Mononuclear cell (primary cell): ENCODE measurements at regions not wholly inside any gene's neighbourhood (a gene's known extent, or its start where the extent isn't known, plus 50 kb on each side); places are given as distances from the start of the nearest gene placed in this dataset.
"Not testable (repeated sequence)": the region's sequence is repeated elsewhere in the genome, so short reads cannot be mapped to it uniquely, and the experiment has no call there.

Experiments used
- H3K27me3 ChIP-seq: 2 replicates; pipeline ENCODE4 v1.6.0; 2011; ENCODE audit warnings: low read length, control low read depth; ENCODE audit not compliant: insufficient read depth
- H3K4me1 ChIP-seq: 2 replicates; pipeline ENCODE4 v1.5.1; 2011; ENCODE audit warnings: mild to moderate bottlenecking, low read length, control low read depth; ENCODE audit not compliant: insufficient read depth
- H3K4me3 ChIP-seq: 2 replicates; pipeline ENCODE4 v1.5.1; 2011; ENCODE audit warnings: mild to moderate bottlenecking, low read length, moderate library complexity
- H3K9me3 ChIP-seq: 2 replicates; pipeline ENCODE4 v1.5.1; 2011; ENCODE audit warnings: low read depth, mild to moderate bottlenecking, control low read depth, low read length

DNA sequence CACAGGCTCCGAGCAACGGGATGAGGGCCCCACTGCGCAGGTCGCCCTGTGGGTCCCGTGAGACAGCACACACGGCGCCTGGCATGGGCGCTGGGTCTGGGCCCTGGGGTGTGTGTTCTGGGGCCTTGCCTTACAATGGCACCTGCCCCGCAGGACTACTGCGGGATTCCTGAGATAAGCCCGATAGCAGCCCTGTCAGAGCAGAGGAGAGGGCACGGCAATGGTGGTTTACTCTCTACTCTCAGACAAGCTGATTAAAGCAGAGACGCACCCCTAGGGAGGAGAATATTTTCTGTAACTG lies 151.1 kb downstream of the NPIPB11 start:
- not testable (repeated sequence) for H3K4me3 ChIP-seq, H3K27me3 ChIP-seq, H3K4me1 ChIP-seq

DNA sequence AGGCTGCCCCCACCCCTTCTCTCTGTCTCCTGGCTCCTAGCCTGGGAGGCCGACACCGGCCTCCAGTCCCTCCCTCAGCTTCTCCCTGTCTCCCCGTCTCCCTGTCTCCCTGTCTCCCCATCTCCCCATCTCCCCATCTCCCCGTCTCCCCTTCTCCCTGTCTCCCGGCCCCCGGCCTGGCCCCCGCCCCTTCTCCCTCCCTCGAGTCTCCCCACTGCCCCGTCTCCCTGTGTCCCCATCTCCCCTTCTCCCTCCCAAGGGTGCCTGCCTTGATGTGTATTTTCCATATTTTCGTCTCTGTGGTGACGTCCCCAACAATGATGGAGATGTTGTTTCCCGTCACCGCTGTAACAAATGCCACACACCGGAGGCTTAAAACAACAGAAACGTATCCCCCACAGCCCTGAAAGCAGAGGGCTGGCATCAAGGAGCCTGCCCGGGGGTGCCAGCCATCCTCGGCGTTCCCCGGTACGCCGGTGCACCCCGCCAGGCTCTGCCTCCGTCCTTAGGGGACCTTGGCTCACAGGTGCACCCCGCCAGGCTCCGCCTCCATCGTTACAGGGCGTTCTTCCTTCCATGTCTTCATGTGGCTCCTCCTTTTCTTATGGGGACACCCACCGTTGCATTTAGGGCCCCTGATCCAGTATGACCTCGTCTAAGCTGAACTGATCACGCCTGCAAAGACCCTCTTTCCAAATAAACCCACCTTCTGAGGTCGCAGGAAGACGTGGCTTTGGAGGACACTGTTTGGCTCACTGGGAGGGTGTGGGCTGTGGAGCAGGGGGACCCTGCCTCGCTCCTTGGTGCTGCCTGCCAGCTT lies 151.6 kb downstream of the NPIPB11 start:
- Histone ChIP-seq H3K9me3 (no peaks in the 10 kb centered on the region), H3K4me1 (no peaks in the 10 kb centered on the region), H3K27me3 (no peaks in the 10 kb centered on the region), H3K4me3 (no peak overlapping the region)

More for the DNA sequence above, 151.1 kb downstream of the NPIPB11 start:
- H3K9me3 ChIP-seq = not testable (repeated sequence)

DNA sequence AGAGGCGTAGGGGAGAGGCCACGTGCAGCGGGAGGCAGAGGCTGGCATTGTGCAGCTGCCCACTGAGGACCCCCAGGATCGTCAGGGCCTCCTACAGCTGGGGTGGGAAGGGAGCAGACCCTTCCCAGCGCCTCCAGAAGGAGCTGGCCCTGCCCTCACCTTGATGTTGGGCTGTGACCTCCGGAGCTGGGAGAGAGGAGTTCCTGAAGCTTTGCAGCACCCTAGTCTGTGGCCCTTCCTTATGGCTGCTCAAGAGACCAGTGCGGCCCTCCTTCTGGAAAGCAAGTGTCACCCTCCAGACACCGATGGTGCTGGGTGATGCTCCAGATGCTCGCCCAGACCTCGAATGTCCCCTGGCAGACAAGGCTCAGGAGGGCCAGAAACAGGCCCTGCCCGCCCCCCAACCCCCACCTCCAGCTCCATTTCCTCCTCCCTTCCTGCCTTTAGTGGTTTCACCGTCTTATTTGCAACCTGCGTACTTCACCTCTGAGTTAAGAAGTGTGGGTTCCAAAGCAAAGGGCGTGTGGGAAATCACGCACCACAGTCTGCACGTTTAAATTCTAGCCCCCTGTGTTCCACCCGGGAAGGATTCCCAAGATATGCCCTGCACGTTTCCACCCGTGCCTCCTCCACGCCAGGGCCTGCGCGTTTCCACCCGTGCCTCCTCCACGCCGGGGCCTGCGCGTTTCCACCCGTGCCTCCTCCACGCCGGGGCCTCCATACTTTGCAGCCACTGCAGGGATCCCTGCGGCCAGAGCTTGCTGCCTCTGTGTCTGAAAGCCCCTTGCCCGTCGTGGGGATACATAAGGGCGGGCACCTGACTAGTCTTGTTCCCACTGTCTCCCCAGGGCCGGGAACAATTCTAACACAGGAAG lies 152.6 kb downstream of the NPIPB11 start:
- H3K4me1 ChIP-seq, H3K4me3 ChIP-seq, H3K27me3 ChIP-seq, H3K9me3 ChIP-seq: not testable (repeated sequence)

DNA sequence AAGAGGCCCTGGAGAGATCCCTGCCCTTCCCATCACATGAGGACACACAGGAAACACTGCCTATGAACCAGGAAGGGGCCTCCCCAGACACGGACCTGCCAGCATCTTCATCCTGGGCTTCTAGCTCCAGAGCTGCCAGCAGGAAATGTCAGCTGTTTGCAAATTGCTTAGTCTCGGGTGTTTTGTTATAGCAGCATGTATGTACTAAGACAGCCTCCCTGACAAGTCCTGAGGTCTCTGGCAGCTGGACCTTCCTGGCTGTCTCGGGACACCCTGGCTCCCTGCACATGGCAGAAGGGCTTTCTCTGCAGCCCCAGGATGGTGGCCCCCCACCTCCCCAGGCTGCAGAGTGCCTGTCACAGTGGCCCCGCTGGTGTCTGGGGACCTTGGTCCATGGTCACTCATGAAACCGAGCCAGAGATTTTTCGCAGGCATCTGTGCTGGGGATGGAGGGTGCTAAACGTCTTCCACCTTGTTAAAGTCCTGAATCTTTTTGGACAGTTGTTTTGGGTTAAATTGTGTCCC lies 153.4 kb downstream of the NPIPB11 start:
- not testable (repeated sequence) for H3K9me3 ChIP-seq, H3K4me3 ChIP-seq, H3K27me3 ChIP-seq, H3K4me1 ChIP-seq

DNA sequence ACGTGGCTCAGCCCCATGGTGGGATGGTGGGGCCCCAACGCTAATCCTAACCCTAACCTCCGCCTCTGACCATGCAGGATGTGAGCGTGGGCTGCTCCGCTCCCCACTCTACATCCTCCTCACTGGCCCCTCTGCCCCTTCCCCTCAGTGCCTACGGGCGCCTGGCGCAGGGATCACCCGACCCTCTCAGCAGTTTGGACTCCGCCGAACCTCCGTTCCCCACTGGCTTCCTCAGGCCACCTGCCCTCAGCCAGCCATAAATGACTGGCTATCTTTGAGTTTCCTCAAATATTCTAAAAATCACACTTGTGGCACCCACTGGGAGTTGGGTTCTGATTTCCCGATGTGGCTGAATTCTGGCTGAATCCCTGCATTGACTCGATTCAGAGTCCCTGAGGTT lies 154.2 kb downstream of the NPIPB11 start:
- H3K27me3 ChIP-seq, H3K9me3 ChIP-seq, H3K4me3 ChIP-seq: not testable (repeated sequence)
- H3K4me1 ChIP-seq = peaks cover 10% of the 10 kb centered on the region

DNA sequence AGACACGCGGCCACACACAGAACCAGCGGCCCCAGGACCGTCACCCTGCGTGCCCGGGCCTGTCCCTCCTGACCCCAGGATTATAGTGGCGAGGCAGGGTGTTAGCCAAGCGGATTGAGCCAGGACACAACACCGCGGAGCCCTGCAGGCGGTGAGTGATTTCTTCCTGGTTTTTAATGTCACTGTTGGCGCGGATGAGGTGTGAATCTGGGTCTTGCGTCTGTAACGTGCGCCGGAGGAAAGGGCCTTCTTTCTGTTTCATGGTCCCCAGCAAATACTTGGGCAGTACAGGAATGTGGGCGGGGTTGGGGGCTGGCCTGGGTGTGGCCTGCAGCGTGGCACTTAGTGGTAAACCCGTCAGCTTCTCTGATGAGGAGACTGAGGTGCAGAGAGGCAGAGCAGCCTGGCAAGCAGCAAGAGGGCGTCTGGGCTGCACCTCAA lies 154.9 kb downstream of the NPIPB11 start:
- H3K4me1 ChIP-seq = peaks cover 10% of the 10 kb centered on the region
- not testable (repeated sequence) for H3K27me3 ChIP-seq, H3K9me3 ChIP-seq, H3K4me3 ChIP-seq

DNA sequence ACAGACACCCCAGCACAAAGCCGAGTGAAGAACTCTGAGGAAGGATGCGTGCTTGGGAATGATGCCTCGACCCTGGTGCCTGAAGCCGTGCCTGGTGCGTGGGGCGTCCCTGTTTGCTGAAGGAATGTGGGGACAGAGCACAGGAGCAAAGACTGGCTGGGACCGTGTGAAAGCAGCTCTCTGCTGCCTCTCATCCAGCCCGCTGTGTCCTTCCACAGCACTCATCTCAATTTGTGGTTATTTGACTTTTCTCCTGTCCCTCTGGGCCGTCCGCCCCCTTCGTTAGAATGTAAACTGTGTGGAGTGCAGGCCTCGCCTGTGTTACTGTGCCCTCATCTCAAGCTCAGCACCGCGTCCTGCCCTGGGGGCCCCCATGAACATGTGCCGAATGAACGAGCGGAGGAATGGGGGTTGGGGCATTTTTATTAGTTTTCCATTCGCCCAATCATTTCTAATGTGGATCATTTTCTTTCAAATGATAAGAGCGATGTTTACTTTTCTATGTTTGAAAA lies 155.5 kb downstream of the NPIPB11 start:
- H3K9me3 ChIP-seq, H3K27me3 ChIP-seq, H3K4me3 ChIP-seq: not testable (repeated sequence)
- peaks cover 10% of the 10 kb centered on the region for H3K4me1 ChIP-seq

DNA sequence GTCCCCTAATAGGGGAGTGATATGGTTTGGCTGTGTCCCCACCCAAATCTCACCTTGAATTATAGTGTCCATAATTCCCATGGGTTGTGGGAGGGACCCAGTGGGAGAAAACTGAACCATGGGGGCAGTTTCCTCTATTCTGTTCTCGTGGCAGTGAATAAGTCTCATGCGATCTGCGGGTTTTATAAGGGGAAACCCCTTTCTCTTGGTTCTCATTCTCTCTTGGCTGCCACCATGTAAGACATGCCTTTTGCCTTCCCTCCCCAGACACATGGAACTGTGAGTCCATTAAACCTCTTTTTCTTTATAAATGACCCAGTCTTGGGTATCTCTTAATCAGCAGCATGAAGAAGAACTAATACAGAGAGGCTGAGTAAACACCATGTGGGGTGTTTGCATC lies 156.0 kb downstream of the NPIPB11 start:
- H3K9me3 ChIP-seq, H3K27me3 ChIP-seq, H3K4me3 ChIP-seq: not testable (repeated sequence)
- peaks cover 10% of the 10 kb centered on the region for H3K4me1 ChIP-seq

DNA sequence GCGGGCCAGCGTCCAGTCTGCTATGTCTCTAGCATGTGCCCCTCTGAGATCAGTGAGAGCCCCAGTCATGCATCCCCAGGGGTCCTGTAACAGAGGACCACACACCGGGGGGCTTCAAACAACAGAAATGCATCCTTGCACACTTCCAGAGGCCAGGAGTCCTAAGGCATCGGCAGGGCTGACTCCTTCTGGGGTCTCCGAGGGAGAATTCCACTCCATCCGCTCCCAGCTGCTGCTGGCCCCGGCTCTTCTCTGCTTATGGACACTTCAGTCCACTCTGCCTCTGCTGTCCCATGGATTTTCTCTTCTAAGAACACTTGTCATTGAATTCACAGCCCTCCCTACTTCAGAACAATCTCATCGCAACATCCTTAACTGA lies 157.6 kb downstream of the NPIPB11 start:
- not testable (repeated sequence) for H3K9me3 ChIP-seq, H3K4me3 ChIP-seq, H3K27me3 ChIP-seq
- peaks cover 10% of the 10 kb centered on the region for H3K4me1 ChIP-seq

DNA sequence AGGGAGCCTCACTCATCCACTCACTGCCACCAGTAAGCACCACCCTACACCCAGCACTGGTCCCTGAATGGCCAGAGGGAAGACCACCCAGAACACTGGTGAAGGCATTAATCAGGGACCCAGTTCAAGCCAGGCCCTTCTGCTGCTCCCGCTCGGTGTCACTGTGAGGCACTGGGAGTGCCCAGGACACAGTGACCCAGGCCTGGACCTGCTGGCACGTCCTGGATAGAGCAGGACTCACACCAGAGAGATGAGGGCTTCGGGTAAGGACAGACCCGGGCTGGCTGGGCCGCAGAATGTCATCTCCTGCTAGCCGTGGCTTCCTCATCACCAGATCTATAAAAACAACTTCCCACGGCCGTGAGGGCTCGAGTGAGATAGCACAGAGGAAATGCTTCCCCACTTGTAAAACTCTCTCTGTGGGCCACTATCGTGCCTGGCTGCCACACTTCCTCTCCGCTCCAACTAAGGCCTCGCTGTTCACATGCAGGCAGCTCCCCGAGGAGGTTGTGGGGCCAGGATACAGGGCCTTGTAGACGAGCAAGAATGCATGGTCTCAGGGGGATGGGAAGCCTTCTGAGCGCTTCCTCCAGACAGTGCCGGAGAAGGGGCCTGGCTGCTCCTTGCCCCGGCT lies 158.1 kb downstream of the NPIPB11 start:
- not testable (repeated sequence) for H3K9me3 ChIP-seq, H3K4me3 ChIP-seq, H3K27me3 ChIP-seq
- peaks cover 10% of the 10 kb centered on the region for H3K4me1 ChIP-seq

DNA sequence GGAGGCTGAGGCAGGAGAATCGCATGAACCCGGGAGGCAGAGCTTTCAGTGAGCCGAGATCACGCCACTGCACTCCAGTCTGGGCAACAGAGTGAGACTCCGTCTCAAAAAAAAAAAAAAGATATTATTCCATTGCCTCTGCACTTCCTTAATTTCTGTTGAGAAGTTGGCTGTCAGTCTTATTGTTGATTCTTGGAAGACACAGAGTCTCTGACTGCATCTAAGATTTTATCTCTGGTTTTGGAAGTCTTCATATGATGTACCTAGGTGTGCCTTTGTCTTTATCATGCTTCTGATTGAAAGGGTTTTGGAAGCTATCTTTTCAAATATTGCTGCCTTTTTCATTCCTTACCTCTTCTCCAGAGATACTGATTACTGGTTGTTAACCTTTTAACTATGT lies 160.4 kb downstream of the NPIPB11 start:
- not testable (repeated sequence) for H3K27me3 ChIP-seq, H3K4me3 ChIP-seq, H3K9me3 ChIP-seq
- H3K4me1 ChIP-seq = peaks cover 10% of the 10 kb centered on the region

DNA sequence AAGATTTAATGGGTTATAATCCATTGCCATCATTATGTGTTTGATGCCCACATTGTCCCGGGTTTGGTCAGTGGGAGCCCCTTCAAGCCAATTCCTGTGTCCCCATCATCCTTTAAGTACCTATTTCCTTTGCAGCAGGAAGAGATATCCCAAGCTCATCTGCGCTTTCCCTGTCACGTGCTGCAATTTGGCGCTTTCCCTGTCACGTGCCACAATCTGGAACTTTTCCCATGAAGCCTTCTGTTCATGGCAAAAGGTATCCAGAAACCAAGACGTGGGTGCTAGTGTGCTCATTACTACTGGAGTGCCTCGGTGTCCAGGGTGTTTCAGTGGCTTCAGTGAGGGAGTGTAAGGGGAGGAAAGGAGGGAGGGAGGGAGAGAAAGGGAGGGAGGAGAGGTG lies 168.5 kb downstream of the NPIPB11 start:
- H3K4me3 ChIP-seq = no peak overlapping the region
- H3K4me1 ChIP-seq = no peaks in the 10 kb centered on the region
- H3K27me3 ChIP-seq = no peaks in the 10 kb centered on the region
- H3K9me3 ChIP-seq = no peaks in the 10 kb centered on the region

DNA sequence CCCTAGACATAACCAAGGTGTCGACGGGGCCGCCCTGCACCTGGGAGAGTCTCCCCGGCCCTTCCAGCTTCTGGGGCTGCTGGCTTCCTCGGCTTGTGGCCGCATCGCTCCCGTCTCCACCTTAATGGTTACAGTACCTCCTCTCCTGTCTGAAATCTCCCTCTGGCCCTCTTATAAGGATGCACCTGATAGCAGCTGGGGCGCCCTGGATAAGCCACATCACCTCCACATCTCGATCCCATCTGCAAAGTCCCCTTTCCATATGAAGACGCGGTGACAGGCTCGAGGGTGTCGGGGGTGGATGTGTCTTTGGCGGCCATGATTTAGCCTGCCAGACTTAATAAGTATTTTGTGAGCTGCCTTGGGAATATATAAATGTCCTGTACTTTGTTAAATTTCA lies 169.0 kb downstream of the NPIPB11 start:
- not testable (repeated sequence) for H3K4me1 ChIP-seq, H3K4me3 ChIP-seq, H3K9me3 ChIP-seq, H3K27me3 ChIP-seq

DNA sequence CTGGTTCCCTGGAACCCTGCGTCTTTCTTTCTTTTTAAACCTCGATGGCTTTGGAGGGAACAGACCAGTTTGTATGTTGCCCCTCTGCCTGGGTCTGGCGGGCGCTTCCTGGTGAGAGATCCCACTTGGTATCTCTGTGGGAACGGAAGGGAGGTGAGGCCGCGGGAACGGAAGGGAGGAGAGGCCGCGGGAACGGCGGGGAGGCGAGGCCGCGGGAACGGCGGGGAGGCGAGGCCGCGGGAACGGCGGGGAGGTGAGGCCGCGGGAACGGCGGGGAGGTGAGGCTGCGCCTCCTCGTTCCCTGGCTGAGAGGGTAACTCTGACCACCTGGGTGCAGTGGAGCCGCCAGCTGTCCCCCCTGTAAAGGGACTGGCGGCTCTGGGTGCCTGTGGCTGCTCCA lies 169.5 kb downstream of the NPIPB11 start:
- not testable (repeated sequence) for H3K4me1 ChIP-seq, H3K9me3 ChIP-seq, H3K27me3 ChIP-seq, H3K4me3 ChIP-seq

DNA sequence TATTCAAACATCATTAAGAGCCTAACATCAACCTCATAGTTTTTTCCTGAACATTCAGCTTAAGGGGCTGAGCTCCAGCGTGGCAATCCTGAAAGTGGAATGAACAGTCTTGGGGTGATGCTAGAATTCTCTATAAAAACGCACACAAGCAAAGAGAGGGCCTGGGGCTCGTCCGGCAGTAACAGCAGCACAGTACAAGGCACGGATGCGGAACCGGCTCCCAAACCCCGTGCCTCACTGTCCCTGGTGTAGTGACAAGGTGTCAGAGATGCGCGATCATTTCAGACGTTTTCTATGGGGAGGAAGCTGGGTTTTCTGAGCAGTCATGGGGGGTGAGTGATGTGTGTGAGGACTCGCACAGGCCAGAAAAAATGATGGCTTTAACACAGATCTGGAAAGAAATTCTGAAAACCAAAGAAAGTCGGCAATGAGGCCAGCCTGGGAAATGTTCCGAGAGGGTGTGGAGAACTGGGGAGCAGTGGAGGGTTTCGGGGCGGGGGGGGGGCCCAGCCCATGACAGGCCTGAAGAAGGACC lies 170.6 kb downstream of the NPIPB11 start:
- H3K4me3 ChIP-seq, H3K9me3 ChIP-seq, H3K27me3 ChIP-seq, H3K4me1 ChIP-seq: not testable (repeated sequence)
